ENCODE measurements at regions not wholly inside any gene's neighbourhood (a gene's known extent, or its start where the extent isn't known, plus 50 kb on each side); places are given as distances from the start of the nearest gene placed in this dataset.

DNA sequence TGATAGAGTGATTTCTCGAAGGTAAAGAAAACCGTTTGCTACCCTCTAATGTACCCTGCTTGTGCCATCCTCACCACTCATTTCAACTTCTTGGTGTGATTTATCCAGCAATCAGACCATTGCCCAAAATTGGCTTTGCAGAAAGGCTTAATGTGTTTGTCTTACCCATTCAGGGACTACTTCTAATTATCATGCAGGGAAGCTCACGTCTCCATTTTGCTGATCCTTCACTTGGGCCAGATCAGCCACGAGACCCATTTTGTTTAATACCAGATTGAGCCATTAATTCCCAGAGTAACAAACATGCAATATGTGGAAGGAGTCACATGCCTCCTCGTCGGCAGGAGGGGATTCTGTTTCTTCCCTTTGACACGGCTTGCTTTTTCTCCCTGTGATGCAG lies 51.1 kb upstream of the CRY1 start:
- FAIRE-seq = no peak
- no peak for TF ChIP-seq POLR2A (IDR thresholded peaks at IDR 0.05; ENCODE audit: low read depth, low read length)
- DNase-seq (ENCODE audit: insufficient read length, low spot score) = no peak

DNA sequence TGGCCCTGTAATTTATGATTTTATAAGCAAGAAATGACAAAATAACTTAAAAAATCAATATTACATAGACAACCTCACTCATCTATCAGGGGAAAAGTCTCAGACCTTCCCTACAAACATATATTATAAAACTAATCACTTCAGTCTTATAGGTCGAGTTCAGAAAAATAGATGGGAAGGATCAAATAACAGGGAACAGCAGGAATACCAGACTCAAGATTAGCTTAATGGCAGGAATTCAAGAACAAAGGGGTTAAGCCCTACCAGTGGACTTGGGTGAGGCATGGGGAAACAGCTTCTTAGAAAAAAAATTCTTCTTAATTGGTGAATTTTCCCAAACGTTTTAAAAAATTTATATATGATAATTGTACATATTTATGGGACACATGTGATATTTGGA lies 51.6 kb upstream of the CRY1 start:
- DNase-seq (ENCODE audit: insufficient read length, low spot score) (no peak), FAIRE-seq (no peak)
- no peak for TF ChIP-seq POLR2A (IDR thresholded peaks at IDR 0.05; ENCODE audit: low read depth, low read length)

DNA sequence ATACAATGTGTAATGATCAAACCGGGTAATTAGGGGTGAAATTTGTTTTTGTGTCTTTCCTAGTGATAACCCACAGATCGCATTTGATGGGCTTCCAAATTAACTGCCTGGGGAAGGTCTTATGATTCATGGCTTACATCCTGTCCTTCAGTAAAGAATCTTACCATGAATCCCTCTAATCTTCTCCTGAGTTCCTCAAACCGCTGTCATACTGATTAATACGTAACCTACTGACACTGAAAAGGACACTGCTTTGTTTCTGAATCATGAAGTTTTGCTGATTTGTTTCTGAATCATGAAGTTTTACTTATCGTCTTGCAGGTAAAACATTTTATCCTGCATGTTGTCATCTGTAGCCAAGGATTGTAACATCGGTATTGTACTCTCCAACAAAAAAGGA lies 52.0 kb upstream of the CRY1 start:
- FAIRE-seq = peak; percentile 77
- no peak for DNase-seq (ENCODE audit: insufficient read length, low spot score)
- no peak for TF ChIP-seq POLR2A (IDR thresholded peaks at IDR 0.05; ENCODE audit: low read depth, low read length)

DNA sequence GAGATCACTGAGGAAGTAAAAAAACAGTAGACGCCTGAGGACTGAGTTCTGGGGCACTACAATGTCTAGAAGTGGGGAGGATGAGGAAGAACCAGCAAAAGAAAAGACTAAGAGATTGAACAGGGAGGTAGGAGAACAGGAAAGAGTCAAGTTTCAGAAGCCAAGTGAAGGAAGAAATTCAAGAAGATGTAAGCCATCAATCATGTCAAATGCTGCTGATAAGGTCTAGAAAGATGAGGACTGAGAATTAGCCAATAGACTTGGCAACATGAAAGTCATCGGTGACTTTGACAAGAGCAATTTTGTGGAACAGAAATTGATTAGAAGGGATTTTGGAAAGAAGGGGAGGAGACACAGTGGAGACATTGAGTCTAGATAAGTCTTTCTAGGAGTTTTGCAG lies 54.8 kb upstream of the CRY1 start:
- DNase-seq (ENCODE audit: insufficient read length, low spot score) (no peak), FAIRE-seq (no peak)
- TF ChIP-seq POLR2A (IDR thresholded peaks at IDR 0.05; ENCODE audit: low read depth, low read length) = no peak

DNA sequence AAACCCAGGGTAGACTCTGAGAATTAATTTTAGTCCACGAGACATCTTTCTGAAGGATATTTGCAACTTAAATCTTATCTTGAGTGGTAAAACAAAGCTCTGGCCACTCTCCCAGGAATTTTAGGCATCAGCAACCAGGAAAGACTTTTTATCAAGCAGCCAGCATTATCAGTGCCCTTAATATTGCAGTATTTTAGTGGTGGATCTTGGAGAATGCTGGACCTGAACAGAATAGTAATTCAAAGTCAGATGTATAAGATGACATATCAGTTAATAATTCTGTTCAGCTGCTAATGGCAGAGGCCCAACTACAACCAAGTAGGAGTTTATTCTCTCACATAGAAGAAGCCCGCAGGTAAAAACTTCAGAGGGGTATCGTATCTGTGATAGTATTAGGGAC lies 59.0 kb upstream of the CRY1 start:
- FAIRE-seq (no peak), DNase-seq (ENCODE audit: insufficient read length, low spot score) (no peak)
- no peak for TF ChIP-seq POLR2A (IDR thresholded peaks at IDR 0.05; ENCODE audit: low read depth, low read length)

DNA sequence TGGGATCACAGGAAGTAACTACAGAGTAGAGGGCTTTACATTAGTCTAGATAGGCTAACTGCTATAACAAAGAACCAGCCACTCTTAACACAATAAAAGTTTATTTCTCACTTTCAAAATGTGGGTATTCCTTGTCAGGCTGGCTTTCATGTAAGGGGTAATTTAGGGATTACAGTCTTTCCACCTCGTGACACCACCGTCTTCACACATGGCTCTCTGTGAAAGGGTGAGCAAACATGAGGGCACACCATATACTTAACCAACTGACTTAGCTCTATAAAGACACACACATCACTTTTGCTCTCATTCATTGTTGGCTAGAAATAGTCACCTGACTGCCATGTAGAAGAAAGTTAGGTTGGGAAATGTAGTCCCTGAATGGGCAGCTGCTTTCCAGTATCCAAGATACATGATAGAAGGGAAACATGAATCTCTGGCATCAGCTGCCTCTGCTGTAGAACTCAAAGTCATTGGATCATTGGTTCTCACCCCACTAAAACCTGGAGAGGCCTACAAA lies 66.1 kb upstream of the CRY1 start:
- DNase-seq (ENCODE audit: insufficient read length, low spot score) = no peak
- FAIRE-seq = no peak
- no peak for TF ChIP-seq POLR2A (IDR thresholded peaks at IDR 0.05; ENCODE audit: low read depth, low read length)

DNA sequence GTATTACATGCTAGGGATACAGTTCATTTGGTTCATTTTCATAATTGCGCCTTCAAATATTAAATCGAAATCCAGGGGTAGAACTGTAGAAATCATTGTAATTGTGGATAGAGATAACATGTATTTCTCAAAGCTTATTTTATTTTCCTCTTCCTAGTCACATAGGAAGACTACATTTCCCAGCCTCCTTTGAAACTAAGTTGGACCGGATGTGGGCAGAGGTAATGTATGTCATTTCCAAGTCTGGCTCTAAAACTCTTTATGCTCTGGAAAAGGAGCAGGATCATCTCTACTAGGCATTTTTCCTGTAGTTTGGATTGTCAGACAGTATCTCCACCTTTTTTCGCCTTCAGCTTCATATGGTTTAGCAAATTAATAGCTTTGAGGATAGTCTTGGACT lies 70.1 kb upstream of the CRY1 start:
- no peak for TF ChIP-seq POLR2A (IDR thresholded peaks at IDR 0.05; ENCODE audit: low read depth, low read length)
- DNase-seq (ENCODE audit: insufficient read length, low spot score) (no peak), FAIRE-seq (peak; percentile 27)

DNA sequence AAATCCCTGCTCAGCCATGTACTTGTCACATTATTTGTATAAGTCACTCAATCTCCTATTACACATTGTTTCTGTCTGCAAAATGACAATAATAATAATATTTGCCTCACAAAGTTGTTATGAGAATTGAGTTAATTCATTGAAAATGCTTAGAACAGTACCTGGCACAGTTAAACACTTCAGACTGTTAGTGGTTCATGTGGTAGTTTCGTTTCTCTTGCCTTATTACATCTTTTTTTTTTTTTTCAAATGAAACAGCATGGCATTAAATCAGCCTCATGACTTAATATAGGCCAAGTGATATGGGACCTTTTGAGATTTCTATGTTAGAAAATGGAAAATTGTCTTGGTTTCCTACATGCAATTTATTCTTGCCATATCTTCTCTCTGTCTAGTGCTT lies 71.0 kb upstream of the CRY1 start:
- FAIRE-seq (no peak), DNase-seq (ENCODE audit: insufficient read length, low spot score) (no peak)
- TF ChIP-seq POLR2A (IDR thresholded peaks at IDR 0.05; ENCODE audit: low read depth, low read length) = no peak

DNA sequence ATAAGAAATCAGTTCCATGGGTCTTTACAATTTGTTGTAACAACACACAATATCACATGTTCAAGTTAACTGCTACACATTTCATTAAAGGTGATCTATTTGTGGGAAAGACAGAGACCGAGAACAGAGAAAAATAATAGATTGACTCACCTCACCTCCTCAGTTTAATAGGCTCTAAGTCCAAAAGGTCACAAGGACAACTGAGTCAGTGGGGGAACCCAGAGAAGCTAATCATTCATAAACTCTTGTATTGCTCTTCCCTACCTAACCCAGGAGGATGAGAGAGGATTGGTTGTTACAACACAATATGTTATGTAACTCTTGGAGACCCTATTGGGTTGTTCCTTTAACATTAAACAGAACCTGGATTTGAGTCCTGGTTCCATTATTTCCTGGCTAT lies 72.2 kb upstream of the CRY1 start:
- no peak for TF ChIP-seq POLR2A (IDR thresholded peaks at IDR 0.05; ENCODE audit: low read depth, low read length)
- FAIRE-seq (no peak), DNase-seq (ENCODE audit: insufficient read length, low spot score) (no peak)

DNA sequence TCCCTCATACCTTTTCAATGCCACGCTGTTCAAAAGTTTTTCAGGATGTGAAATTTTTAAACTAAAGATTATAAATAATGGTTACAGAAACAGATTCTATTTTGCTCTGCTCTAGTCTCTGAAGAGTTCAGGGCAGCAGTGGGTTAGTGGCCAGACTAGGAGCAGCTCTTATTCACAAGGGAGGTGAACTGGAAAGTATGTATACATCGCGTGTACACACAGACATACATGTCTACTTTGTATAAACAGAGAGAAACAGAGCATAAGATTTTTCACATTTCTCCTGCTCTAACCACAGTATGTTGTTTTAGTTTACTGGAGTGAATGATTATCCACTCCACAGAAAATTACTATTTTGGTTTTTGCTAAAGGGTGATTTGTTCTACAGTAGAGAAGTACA lies 74.4 kb upstream of the CRY1 start:
- FAIRE-seq = no peak
- DNase-seq (ENCODE audit: insufficient read length, low spot score) = no peak
- TF ChIP-seq POLR2A (IDR thresholded peaks at IDR 0.05; ENCODE audit: low read depth, low read length) = no peak

DNA sequence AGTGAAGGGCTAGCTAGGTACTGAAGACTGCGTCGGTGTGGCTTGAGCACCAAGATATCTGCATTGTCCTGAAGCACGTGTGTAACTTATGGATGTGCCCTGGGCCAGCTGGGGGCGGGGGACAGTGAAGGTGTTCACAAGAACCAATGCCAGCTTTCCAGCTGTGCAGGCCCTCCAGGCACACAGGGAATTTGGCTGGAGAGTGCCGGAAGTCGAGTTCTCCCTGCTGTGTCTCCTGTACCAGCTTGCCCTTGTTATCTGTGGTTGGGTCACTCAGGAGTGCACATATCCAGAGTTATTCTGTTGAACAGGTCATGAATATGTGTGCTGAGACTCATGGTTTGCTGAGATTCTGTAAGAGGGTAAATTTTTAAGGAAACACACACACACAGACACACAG lies 75.9 kb upstream of the CRY1 start:
- FAIRE-seq (no peak), DNase-seq (ENCODE audit: insufficient read length, low spot score) (no peak)
- no peak for TF ChIP-seq POLR2A (IDR thresholded peaks at IDR 0.05; ENCODE audit: low read depth, low read length)

DNA sequence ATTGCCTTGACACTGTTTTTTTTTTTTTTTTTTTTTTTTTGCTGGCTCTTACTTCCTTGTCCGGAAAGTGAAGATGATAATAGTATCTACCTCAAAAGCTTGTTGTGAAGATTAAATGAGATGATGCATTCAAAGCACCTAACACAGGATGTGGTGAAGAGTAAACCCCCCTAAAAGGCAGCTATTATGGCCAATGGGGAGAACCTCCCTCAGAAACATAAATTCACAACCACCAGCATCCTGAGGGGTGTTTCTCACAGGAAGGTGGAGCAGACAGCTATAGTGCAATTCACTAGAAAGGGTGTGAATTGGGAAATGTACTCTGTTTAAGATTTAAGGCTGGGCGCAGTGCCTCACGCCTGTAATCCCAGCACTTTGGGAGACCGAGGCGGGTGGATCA lies 85.4 kb upstream of the CRY1 start:
- no peak for TF ChIP-seq POLR2A (IDR thresholded peaks at IDR 0.05; ENCODE audit: low read depth, low read length)
- FAIRE-seq = no peak
- DNase-seq (ENCODE audit: insufficient read length, low spot score) = no peak

DNA sequence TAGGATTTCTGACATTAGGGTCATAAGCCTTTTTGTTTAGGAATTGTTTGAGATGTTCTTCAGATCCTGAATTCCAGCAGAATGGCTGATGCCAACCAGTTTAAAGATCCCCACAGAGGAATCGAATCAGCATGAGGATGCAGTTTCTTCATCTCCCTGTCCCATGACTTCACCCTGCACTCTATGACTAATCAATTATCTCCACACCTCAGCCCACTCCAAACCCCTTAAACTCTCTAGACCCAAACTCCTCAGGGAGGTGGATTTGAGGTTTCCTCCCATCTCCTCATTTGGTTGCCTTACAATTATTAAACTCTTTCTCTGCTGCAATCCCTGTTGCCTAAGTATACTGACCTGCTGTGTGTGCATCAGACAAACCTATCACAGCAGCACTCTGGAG lies 86.5 kb upstream of the CRY1 start:
- DNase-seq (ENCODE audit: insufficient read length, low spot score) = no peak
- TF ChIP-seq POLR2A (IDR thresholded peaks at IDR 0.05; ENCODE audit: low read depth, low read length) = no peak
- FAIRE-seq = no peak

DNA sequence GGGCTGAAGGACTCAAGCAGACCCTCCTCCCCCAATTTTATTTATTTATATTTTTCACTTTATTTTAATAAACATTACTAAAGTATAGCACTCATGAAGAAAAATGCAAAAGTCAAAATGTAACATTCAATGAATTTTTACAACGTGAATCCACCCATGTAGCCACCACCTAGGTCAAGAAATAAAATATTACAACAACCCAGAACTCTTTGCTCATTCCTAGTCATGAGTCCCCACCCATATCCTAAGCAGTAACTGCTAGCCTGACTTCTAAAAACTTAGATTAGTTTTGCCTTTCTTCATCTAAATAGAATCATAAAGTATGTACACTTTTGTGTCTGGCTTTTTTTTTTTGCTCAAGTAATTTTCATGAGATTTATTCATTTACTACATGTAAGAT lies 86.9 kb upstream of the CRY1 start:
- no peak for TF ChIP-seq POLR2A (IDR thresholded peaks at IDR 0.05; ENCODE audit: low read depth, low read length)
- DNase-seq (ENCODE audit: insufficient read length, low spot score) (no peak), FAIRE-seq (no peak)

DNA sequence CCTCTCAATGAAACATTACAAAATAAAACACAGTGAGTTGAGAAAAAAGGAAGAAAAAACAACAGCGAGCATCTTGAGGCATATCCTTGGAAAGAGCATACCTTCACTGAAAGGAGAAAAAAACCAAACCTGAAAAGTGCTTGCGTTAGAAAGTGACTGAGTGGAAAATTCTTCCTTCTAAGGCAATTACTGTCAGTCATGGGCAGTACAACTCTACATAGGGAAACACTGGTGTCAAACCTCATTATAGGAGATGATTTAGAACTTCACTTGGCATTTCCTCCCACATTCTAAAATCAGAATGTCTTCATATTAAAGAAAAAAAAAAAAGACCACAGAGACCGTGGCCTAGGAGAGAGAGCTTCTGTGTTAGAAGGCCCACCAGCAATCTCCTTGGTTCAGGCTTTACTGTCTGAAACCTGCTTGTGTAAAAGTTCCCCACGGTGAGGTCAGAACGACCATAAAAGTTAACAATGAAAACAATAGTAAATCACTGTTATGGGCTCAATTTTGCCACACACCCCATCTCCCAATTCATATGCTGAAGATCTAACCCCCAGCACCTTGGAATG lies 91.1 kb upstream of the CRY1 start:
- DNase-seq (ENCODE audit: insufficient read length, low spot score) = no peak
- no peak for TF ChIP-seq POLR2A (IDR thresholded peaks at IDR 0.05; ENCODE audit: low read depth, low read length)
- FAIRE-seq = no peak

DNA sequence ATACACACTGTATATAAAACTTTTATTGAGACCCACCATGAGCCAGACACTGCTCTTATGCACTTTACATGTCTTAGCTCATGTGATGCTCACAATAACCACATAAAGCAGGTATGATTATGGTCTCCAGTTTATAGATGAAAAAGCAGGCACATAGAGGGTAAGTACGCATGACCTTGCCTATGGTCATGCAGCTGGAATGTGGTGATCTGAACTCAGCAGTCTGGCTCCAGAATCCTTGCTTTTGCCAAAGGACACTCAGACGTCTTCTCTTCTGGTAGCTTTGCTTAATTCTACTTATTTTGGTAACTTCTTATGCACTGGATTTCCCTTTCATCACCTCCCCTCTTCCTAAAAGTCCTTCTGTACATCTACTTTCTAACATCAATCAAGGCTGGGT lies 103.3 kb upstream of the CRY1 start:
- no peak for DNase-seq (ENCODE audit: insufficient read length, low spot score)
- FAIRE-seq = peak; percentile 87
- no peak for TF ChIP-seq POLR2A (IDR thresholded peaks at IDR 0.05; ENCODE audit: low read depth, low read length)
